A172 (cell line): ENCODE measurements at regions not wholly inside any gene's neighbourhood (a gene's known extent, or its start where the extent isn't known, plus 50 kb on each side); places are given as distances from the start of the nearest gene placed in this dataset.

Experiments
- DNase-seq: peaks from one replicate; pipeline ENCODE4 v3.0.0-alpha.2; 2015; ENCODE audit warnings: low spot score

DNA sequence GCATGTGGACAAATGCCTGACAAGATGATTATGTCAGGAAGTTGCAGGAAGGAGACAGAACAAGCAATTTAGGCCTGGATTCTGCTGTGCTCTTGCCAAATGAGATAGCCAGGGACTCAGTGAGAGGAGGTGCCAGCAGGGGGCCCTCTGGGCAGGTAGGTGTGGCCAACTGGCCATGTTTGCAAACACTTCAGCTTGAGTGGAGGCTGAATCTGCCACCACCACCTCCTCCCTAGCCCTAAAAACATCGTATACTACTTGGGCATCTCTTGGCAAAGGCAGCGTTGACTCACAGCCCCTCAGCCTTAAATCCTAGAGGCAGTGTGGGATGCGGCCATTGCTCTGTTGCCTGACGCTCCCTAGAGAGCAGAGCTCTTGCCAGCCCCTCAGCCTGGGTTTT, 95.1 kb upstream of the PLET1 start:
- DNase-seq, result peak; percentile 61

DNA sequence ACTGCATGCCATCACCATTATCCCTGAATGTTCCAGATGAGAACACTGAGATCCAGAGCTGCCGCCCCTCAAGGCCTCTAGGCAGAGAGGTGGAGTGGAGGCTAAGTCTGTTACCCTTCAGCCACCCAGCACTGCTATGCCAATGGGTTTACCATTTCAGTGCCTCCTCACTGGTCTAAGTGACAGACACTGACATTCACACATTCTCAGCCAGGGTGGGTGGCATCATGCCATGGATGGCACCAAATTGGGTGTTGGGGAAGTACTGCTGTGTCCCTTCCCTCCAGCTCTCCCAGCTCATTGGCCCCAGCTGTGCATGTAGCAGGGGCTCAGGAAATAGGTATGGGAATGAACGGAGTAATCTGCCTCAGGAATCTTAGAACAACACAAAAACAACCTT, 96.8 kb upstream of the PLET1 start:
- DNase-seq, result no peak

DNA sequence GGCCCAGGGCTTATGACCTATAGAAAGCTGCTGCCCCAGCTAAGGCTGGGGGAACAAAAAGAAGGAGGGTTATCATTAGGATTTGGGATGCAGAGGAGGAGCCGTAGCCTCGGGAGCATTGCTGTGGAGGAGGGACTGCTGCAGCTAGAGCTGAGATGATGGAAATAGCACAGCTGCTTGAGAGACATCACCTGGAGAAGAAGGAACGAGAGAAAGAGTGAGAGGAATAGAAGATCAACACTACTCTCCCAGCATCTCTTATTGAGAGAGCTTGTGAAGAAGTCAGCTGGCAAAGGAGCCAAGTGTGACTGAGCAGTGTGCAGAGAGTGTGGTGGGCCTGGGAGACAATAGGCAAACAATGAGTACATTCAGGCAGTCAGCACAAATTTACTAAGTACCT, 100.7 kb upstream of the PLET1 start:
- no peak for DNase-seq

DNA sequence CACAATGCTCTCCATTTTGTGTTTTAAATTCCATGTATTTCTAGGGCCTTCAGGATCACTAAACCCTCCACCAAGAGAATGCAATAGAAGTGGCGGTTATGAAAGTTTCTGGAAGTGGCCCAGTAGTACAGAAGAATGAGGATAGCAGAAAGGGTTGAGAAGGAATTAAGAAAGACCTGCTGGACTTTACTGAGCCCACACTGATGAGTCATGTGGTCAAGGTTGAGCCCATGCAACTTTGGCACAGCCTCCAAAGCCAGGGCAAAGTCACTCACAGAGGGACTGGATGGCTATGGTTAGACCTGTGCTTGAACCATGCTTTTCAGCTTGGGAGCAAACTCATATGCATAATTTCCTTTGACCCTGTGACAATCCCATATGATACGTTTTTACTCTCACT, 102.9 kb upstream of the PLET1 start:
- no peak for DNase-seq

DNA sequence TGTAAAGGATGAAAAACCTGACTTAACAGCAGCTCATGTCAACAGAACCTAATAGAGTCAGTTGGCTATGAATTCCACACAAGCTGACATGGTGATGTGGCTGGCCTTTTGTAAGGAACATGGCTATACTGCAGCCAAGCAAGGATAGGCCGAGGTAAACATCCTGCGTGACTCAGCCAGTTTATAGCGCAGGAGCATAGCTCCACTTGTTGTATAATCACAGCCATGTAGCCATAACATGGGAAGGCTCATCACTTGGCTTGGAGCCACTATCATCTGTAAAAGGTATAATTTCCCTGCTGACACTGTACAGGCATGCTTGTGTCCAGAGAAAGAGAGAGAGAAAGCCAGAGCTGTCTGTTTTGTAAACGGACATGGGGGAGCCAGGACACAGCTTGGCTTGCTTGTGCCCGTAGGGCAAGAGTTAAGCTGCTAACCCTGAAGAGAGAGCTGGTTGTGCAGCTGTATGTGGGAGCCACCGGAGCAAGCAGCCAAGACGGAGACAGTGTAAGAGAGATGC, 104.4 kb upstream of the PLET1 start:
- DNase-seq, result peak; percentile 3

DNA sequence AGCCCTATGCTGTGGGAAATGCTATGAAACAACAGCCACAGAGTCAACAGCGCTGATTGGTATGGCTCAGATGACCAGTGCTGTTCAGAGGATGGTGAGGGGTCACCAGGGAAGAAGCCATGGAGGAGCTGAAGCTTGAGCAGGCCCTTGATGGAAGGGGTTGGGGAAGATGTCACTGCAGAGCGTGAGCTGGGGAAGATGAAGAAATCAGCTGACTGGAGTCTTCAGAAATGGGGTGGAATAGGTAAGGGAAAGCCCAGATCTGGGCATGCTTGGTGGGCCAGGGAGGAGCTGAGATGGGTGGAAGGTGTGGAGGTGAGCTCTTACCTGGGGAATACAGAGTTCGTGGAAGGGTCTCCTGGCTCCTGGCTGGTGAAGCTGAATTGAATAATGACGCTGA, 105.4 kb upstream of the PLET1 start:
- no peak for DNase-seq

DNA sequence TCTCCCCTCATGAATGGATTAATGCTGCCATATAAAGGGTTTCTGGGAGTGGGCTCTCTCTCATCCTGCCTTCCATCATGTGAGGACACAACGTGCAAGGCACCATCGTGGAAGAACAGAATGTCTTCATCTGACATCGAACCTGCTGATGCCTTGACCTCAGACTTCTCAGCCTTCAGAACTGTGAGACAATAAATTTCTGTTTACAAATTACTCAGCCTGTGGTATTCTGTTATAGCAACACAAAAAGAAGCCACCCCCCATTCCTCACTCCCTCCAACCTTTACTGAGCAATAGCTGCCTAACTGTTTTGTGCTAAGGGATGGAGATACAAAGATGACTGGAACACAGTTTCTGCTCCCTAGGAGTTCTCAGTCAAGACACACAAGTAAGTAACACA, 106.1 kb upstream of the PLET1 start:
- DNase-seq, result no peak

DNA sequence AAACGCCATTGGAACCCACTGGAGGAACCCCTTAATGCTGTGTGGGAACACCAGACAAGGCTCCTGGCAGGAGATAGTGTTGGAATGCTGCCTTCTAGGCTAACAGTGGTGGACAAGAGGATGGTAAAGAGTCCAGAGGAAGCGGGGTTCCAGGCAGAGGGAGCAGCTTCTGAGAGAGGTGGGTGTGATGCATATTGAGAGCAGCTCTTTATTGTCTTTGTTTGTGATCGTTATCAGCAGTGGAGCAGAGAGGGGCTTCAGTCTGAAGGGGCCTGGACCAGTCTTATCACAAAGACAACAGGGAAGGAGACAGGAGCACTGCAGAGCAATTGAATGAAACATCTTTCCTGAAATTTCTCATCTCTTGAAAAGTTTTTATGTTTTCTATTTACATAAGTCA, 106.8 kb upstream of the PLET1 start:
- no peak for DNase-seq

DNA sequence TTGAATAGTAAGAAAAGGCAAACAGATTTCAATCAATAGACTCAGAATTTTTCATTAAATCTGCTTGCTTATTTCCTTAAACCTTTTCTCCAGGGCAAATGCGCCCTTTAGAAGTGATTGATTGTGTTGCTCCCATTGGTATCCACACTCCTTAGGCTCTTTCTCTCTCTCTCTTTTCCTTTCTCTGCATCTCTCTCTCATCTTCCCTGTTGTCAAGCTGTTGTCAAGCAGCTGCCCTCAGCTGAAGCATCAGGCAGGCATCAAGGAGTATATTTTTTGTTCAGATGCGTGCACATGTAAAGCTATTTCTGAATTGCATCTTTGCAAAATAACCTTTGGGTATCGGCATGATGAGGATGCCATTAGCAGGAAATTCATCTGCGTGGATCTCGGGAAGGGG, 107.2 kb upstream of the PLET1 start:
- no peak for DNase-seq

DNA sequence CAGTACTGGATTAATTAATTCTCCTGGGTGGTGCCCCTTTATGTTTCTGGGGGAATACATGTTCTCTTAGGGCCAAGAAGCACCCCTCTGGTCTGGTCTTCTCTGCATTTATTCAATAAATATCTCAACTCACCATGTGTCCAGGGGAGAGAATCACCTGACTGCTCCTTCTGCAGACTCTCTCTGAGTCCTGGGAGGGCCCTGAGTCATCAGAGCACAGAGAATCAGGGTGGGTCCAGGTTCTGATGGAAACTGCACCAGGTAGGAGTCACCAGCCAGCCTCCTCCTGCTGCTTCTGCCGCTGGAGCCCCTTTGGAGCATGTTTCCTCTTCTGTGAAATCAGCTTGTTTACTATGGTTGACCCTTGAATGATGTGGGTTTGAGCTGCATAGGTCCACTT, 107.7 kb upstream of the PLET1 start:
- DNase-seq, result no peak

DNA sequence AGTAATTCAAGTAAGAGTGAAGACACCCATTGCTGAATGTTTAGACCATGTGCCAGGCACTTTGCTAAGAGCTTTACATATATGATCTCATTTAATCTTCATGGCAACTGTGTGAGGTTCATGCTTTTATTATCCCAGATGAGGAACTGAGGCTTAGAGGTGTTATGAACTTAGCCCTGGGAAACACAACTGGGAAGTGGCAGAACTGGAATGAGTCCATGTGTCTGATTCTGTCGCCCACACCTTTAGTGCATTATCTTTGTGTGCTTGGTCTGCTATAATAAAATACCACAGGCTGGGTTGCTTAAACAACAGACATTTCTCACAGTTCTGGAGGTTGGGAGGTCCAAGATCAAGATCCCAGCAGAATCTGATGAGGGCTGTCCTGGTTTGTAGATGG, 108.7 kb upstream of the PLET1 start:
- DNase-seq, result no peak

DNA sequence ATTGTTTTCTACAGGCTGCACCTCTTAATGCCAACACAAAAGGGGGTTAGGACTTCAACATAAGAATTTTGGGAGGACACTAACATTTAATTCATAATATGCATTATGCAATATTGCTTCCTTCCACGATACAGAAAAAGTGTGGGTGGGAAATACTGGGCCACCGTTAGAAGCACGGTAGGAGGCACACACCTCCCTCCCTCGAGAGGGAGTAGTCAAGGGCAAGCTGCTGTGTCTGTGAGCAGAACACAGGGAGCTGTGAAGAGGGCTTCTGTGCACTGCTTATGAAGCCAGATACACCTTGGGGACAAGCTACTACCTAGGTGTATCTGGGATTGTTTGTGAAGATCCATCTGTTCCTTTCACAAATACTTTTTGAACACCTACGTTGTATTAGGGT, 109.3 kb upstream of the PLET1 start:
- no peak for DNase-seq

DNA sequence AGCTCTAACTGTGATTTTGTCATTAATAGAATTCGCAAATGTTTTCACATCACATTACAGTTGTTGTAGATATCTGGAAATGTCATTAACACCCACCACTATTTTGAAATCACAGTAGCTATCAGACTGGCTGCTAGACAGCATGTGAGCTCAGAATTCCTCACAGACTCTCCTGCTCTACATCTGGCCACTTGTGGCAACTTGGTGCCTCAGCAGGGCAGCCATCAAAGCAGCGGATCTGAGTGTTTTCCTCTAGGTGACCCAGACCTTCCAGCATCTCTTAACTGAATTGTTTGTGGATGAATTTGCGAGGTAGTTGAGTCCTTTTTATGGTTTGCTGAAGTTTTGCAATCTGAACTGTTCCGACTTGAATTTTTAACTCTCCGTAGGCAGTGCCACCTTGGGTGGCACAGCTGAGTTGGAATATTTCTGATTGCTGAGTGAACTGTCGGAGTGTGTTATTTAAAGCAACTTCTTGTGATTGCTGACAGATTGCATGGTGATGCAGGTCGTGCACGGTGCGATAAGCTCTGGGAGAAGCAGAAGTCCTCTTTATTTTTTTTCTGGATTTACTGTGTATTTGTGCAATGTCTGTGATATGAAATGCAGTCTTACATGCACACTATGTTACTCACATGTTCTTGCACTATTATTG, 114.0 kb upstream of the PLET1 start:
- DNase-seq, result no peak

DNA sequence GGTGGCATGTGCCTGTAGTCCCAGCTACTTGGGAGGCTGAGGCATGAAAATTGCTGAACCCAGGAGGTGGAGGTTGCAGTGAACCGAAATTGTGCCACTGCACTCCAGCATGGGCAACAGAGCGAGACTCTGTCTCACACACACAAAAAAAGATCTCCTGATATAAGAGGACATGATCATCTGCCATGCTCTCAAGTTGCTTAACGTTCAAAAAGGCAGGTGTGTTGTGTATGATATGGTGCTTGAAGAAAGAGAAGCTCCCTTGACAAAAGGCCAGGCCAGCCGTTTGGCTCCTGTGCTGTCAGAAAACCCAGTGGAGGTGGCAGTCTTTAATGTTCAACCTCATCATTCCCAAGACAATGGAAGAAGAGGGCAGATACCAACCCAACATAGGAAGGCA, 117.3 kb upstream of the PLET1 start:
- no peak for DNase-seq

DNA sequence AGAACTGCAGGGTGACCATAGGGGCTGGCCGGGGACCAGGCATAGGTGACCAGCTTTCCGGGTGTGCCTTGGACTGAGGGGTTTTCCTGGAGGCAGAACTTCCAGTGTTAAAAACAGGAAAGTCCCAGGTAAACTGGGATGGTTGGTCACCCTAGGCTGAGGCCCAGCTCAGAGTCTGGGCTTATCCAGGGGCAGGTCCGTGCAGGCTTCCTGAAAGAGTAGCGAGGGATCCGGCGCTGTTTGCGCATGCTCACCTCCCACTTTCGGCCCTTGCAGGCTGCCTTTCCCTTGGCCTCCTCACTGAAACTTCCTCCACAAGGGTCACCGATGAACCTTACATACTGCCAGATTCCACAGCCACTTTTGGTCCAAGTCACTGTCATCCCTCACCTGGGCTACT, 119.8 kb upstream of the PLET1 start:
- DNase-seq, result no peak

DNA sequence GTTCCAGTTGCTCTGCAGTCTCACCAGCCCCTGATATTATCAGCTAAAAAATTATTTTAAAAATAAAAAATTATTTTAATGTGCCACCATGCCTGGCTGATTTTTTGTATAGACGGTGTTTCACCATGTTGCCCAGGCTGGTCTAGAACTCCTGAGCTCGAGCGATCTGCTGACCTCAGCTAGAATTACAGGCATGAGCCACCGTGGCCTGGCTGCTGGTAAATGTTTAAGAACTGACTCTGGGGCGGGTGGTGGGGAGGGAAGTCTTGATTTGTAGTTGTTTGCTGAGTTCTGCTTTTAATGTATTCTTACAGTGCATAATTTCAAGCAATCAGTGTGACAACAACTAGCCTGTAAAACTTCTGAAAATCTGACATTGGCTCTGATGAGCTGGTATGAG, 120.9 kb upstream of the PLET1 start:
- DNase-seq, result no peak

DNA sequence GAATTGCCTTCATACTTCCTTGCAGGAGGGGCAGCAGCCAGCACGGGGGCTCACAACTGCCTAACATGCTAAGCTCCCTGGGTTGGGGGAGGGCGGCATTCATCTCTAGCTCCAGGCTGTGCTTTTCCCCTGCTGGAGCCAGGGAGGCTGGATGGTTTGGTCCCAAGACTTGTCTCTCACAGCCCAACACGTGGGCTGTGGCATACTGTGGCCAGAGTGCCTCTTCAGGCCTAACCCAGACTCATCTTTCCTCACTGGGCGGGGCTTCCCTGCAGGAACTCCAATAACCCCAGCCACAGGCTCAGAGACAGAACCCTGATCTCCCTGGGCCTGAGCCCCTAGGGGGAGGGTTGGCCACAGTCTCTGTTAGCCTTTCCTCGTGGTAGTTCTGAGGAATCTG, 121.9 kb upstream of the PLET1 start:
- no peak for DNase-seq

DNA sequence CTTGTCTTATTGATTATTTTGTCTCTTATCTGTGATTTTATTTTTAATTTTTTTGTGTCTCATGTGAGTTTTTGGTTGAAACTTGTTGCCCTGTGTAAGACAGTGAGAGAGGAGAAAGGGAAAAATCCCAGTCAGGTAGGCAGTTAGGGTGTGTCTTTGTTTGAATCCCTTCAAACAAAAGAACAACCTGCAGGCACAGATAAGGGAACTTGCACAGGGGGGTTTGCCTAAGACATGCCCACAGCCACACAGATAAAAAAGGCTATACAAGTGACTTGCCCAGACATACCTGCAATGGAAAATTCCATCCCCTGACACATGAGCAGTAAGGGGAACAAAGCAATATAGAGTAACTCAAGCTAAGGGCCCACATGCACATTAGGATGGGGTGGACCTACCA, 127.8 kb upstream of the PLET1 start:
- no peak for DNase-seq

DNA sequence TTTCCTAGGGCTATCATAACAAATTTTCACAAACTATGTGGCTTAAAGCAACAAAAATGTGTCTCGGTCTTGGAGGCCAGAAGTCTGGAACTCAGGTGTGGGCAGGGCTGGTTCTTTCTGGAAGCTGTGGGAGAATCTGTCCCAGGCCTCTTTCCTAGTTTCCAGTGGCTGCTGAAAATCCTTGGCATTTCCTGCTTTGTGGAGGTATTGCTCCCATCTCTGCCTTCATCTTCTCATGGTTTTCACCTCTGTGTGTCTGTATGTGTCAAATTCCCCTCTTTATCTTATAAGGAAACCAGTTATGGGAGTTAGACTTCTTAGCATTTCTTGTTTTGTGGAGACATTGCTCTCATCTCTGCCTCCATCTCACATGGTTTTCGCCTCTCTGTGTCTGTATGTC, 130.4 kb upstream of the PLET1 start:
- no peak for DNase-seq

DNA sequence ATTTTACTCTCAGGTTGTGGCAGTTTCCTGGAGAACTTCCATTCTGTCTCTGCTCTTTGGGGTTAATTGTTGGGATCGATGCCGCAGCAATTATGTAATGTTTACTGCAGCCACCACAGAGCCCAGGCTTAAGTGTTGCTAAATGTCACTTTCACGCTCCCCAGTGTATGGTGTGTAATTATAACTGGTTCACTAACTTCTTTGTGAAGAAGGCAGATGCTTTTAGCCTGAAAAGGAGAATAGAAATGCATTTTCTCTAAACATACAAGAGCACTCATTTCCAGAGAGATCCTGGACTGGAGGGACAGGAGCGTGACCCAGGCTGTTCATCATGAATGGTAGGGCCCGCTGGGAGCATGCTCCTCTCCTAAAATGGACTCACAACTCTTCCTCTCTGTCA, 132.2 kb upstream of the PLET1 start:
- no peak for DNase-seq

DNA sequence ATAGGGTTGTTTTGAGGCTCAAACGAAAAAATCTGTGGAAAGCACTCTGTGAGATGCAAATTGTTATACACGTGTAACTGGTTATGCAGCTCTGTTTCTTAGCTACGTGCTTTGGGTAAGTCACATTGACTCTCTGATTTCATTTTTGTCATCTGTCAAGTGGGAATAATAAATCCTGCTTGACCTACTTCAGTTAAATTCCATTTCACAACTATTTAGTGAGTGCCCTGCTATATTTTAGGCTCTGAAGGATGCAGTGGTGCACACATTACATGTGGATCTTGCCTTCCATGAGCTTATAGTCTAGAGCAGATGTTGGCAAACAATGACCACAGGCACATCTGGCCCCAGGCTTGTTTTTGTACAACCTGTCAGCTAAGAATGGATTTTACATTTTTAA, 133.6 kb upstream of the PLET1 start:
- DNase-seq, result no peak

DNA sequence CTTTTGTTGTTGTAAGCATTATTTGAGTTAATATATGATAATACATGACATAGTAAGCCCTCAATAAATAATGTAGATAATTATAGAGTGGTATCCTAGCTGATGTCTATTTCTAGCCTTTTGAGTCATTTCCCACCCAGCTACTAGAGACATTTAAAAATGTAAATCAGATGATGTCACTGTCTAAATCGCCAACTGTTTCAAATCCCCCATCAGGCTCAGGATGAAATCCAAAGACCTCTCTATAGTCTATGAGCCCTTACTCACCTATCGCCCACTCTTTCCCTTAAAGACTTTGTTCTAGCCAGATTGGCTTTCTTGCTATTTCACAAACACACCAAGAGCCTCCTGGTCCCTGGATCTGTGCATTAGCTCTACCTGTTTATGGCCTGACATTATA, 135.4 kb upstream of the PLET1 start:
- no peak for DNase-seq

DNA sequence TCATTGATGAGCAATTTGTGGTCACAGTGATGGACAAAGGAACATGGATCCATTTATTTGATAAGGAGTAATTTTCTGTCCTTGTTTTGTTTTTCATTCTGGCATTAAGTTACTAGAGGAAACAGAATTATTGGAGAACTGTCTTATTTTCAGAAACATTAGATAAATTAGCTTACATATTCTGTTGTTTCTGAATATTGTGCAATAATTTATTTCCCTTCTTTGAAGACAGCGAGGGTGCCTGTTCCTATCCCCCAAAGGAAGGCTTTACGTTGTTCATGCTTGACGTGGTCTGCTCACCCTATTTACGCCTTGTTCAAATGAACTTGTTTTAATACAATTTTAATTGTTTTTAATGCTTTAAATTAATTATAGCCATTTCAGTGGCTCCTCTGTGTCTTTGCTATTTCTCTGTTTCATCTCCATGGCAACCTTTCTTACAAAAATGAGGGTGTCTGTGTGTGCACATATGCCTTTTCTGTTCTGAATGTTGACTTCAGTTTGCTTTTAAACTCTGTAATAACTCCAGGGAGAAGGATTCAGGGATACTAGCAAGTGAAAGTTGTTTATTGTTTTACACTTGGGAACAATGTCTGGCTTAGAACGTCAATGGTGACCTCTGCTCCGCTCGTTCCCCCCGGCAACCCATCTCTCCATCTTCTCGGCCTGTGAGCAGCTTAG, 138.3 kb upstream of the PLET1 start:
- DNase-seq, result no peak

DNA sequence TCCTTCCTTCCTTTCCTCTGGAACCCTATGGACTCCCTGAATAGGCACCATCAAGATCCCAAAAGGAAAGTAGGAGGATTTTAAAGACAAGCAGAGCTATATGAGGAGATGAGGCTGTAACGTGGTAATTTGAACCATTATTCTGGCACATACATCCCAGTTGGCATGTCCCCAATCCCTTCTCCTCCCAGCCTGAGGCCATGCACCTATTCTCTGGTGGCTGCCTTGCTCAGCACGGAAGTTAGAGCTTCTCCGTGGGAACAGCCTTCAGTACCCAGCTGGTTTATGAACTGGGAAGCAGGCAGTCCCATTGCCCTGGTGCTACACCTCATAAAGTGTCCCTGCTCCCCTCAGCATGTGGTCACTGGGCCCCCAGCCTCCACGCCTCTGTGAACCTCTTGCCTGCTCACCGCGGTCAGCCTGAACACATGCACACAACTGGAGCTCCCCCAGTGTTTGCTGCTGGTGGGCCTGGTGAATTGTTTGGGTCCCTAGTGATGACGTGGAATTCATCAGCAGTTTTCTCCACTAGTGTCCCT, 139.9 kb upstream of the PLET1 start:
- DNase-seq, result no peak
